ENCODE measurements at regions not wholly inside any gene's neighbourhood (a gene's known extent, or its start where the extent isn't known, plus 50 kb on each side); places are given as distances from the start of the nearest gene placed in this dataset.

DNA sequence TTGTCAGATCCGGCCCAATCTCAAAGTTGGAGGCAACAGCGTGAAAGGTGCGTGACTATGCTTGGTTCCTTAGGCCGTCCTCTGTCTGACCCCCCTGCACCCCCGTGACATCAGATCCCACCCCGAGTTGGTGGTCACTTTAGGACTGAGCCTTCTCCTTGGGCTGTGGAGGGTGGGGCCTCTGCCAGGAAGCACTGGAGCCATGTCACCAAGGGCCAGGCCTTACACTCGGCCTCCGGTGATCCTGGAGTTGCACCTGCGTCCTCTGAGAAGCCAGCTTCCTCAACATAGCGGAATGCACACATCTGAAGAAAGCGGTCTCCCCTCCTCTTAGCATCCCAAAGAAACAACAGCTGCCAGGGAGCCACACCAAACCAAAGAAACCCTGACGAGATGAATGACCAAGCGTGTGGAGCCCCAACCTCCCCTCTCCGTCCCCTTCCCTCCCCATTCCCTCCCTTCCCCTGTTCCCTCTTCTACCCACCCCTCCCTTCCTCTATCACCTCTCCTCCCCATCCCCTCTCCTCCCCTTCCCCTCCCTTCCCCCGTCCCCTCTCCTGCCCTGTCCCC, 182.6 kb downstream of the TTLL2 start:
- Histone ChIP-seq H3K36me3 (ENCODE audit: insufficient read depth) (no peaks in the 10 kb centered on the region), H2AFZ (ENCODE audit: low read depth) (no peak overlapping the region), H3K27me3 (ENCODE audit: insufficient read depth, low read depth) (no peaks in the 10 kb centered on the region), H3K9ac (no peak overlapping the region), H3K4me1 (ENCODE audit: low read depth, poor library complexity, severe bottlenecking) (no peaks in the 10 kb centered on the region), H3K79me2 (ENCODE audit: insufficient read depth, low read depth) (no peaks in the 10 kb centered on the region), H3K27ac (no peak overlapping the region), H3K4me2 (no peak overlapping the region), H3K4me3 (IDR thresholded peaks at IDR 0.05; ENCODE audit: insufficient read depth, low read depth, low read length) (no peak overlapping the region), H4K20me1 (ENCODE audit: insufficient read depth) (no peaks in the 10 kb centered on the region)
- TF ChIP-seq, protein P1, sequence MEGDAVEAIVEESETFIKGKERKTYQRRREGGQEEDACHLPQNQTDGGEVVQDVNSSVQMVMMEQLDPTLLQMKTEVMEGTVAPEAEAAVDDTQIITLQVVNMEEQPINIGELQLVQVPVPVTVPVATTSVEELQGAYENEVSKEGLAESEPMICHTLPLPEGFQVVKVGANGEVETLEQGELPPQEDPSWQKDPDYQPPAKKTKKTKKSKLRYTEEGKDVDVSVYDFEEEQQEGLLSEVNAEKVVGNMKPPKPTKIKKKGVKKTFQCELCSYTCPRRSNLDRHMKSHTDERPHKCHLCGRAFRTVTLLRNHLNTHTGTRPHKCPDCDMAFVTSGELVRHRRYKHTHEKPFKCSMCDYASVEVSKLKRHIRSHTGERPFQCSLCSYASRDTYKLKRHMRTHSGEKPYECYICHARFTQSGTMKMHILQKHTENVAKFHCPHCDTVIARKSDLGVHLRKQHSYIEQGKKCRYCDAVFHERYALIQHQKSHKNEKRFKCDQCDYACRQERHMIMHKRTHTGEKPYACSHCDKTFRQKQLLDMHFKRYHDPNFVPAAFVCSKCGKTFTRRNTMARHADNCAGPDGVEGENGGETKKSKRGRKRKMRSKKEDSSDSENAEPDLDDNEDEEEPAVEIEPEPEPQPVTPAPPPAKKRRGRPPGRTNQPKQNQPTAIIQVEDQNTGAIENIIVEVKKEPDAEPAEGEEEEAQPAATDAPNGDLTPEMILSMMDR (conservative IDR thresholded peaks at IDR 0.05; ENCODE audit: low read depth, low read length), result no peak

- Histone ChIP-seq H3K27ac (no peak overlapping the region), H3K4me2 (no peak overlapping the region)
- TF ChIP-seq, protein P1 (conservative IDR thresholded peaks at IDR 0.05; ENCODE audit: low read depth, low read length), result no peak
These were observed 184.3 kb downstream of the TTLL2 start for GRCh38 chr6:167508919-167509852.

DNA sequence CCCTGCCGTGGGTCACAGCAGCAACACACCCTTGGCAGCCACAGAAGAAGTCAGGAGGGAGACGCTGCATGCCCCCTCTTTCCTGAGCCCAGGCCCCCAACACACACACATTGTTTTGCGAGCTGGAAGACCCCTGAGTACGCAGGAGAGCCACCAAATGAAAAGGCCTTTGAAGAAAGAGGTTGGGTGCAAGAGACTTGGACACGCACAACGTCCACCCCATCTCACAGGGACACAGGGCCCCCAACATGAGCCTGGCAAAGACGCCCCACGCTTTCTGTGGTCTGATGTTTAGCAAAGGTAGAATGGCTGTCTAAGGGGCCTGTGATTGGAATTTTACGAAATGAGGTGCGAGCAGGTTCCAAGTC, 185.0 kb downstream of the TTLL2 start:
- Histone ChIP-seq H4K20me1 (ENCODE audit: insufficient read depth) (no peaks in the 10 kb centered on the region), H3K4me3 (IDR thresholded peaks at IDR 0.05; ENCODE audit: insufficient read depth, low read depth, low read length) (no peak overlapping the region), H3K4me1 (ENCODE audit: low read depth, poor library complexity, severe bottlenecking) (no peaks in the 10 kb centered on the region), H3K4me2 (no peak overlapping the region), H3K36me3 (ENCODE audit: insufficient read depth) (no peaks in the 10 kb centered on the region), H3K9ac (no peak overlapping the region), H2AFZ (ENCODE audit: low read depth) (no peak overlapping the region), H3K27me3 (ENCODE audit: insufficient read depth, low read depth) (no peaks in the 10 kb centered on the region), H3K27ac (no peak overlapping the region), H3K79me2 (ENCODE audit: insufficient read depth, low read depth) (no peaks in the 10 kb centered on the region)
- TF ChIP-seq, protein P1 (conservative IDR thresholded peaks at IDR 0.05; ENCODE audit: low read depth, low read length), result no peak

More at GRCh38 chr6:167508919-167509852, 184.3 kb downstream of the TTLL2 start:
- Histone ChIP-seq H3K36me3 (ENCODE audit: insufficient read depth) (no peaks in the 10 kb centered on the region), H4K20me1 (ENCODE audit: insufficient read depth) (no peaks in the 10 kb centered on the region), H3K27me3 (ENCODE audit: insufficient read depth, low read depth) (no peaks in the 10 kb centered on the region), H3K9ac (no peak overlapping the region), H3K79me2 (ENCODE audit: insufficient read depth, low read depth) (no peaks in the 10 kb centered on the region), H3K4me3 (IDR thresholded peaks at IDR 0.05; ENCODE audit: insufficient read depth, low read depth, low read length) (no peak overlapping the region), H3K4me1 (ENCODE audit: low read depth, poor library complexity, severe bottlenecking) (no peaks in the 10 kb centered on the region), H2AFZ (ENCODE audit: low read depth) (no peak overlapping the region)

DNA sequence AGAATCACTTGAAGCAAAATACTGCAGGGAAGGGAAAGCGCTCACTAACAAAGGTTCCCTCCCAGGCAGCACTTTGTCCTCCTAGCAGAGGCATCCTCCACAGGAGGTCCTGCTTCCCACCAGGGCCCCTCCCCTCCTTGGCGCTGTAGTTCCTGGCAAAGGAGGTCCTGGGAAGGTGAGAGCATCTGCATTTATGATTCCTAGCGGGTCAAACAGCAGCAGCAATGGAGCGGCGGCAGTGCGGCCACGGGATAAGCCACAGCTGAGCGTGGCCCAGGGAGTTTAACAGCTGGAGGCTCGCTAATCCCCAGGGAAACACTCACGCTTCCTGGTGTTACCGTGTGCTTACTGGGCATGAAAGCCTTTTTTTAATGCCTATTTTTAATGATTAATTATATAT, 185.8 kb downstream of the TTLL2 start:
- H3K36me3 ChIP-seq (ENCODE audit: insufficient read depth), result no peaks in the 10 kb centered on the region
- H3K79me2 ChIP-seq (ENCODE audit: insufficient read depth, low read depth), result no peaks in the 10 kb centered on the region
- no peak overlapping the region for H3K4me3 ChIP-seq (IDR thresholded peaks at IDR 0.05; ENCODE audit: insufficient read depth, low read depth, low read length)
- H3K4me2 ChIP-seq, result no peak overlapping the region
- no peaks in the 10 kb centered on the region for H4K20me1 ChIP-seq (ENCODE audit: insufficient read depth)
- no peak overlapping the region for H2AFZ ChIP-seq (ENCODE audit: low read depth)
- no peak overlapping the region for H3K9ac ChIP-seq
- TF ChIP-seq, protein P1 (conservative IDR thresholded peaks at IDR 0.05; ENCODE audit: low read depth, low read length), result no peak
- H3K27me3 ChIP-seq (ENCODE audit: insufficient read depth, low read depth), result no peaks in the 10 kb centered on the region
- H3K27ac ChIP-seq, result no peak overlapping the region
- H3K4me1 ChIP-seq (ENCODE audit: low read depth, poor library complexity, severe bottlenecking), result no peaks in the 10 kb centered on the region

All from KMS-11 (cell line).